ENCODE measurements at regions not wholly inside any gene's neighbourhood (a gene's known extent, or its start where the extent isn't known, plus 50 kb on each side); places are given as distances from the start of the nearest gene placed in this dataset.

- no peak for DNase-seq
- Mint-ChIP-seq H3K4me3 (ENCODE audit: unreplicated experiment) (peak overlapping the region; percentile 21), H3K9me3 (ENCODE audit: unreplicated experiment) (peaks cover 6% of the 10 kb centered on the region), H3K4me1 (ENCODE audit: low read depth, unreplicated experiment) (peaks cover 33% of the 10 kb centered on the region), H3K27me3 (ENCODE audit: unreplicated experiment) (peaks cover 4% of the 10 kb centered on the region), H3K36me3 (ENCODE audit: unreplicated experiment) (no peaks in the 10 kb centered on the region), H3K27ac (ENCODE audit: unreplicated experiment) (peak overlapping the region; percentile 98)
- TF ChIP-seq CTCF (IDR thresholded peaks at IDR 0.05; ENCODE audit: partially characterized antibody, unreplicated experiment) = no peak
These were observed 149.6 kb upstream of the C1orf87 start for GRCh38 chr1:60223158-60223557.

GRCh38 chr1:60222360-60223115, 149.0 kb upstream of the C1orf87 start:
- Mint-ChIP-seq H3K27me3 (ENCODE audit: unreplicated experiment) (peaks cover 4% of the 10 kb centered on the region), H3K4me1 (ENCODE audit: low read depth, unreplicated experiment) (peaks cover 33% of the 10 kb centered on the region), H3K9me3 (ENCODE audit: unreplicated experiment) (peaks cover 6% of the 10 kb centered on the region), H3K36me3 (ENCODE audit: unreplicated experiment) (no peaks in the 10 kb centered on the region), H3K4me3 (ENCODE audit: unreplicated experiment) (peak overlapping the region; percentile 74), H3K27ac (ENCODE audit: unreplicated experiment) (peak overlapping the region; percentile 98)
- TF ChIP-seq CTCF (IDR thresholded peaks at IDR 0.05; ENCODE audit: partially characterized antibody, unreplicated experiment) = no peak
- no peak for DNase-seq

GRCh38 chr1:60213253-60213652, 139.7 kb upstream of the C1orf87 start:
- H3K9me3 Mint-ChIP-seq (ENCODE audit: unreplicated experiment) = peaks cover 3% of the 10 kb centered on the region
- H3K4me1 Mint-ChIP-seq (ENCODE audit: low read depth, unreplicated experiment) = peaks cover 2% of the 10 kb centered on the region
- H3K27me3 Mint-ChIP-seq (ENCODE audit: unreplicated experiment) = no peaks in the 10 kb centered on the region
- no peak overlapping the region for H3K4me3 Mint-ChIP-seq (ENCODE audit: unreplicated experiment)
- no peak for TF ChIP-seq CTCF (IDR thresholded peaks at IDR 0.05; ENCODE audit: partially characterized antibody, unreplicated experiment)
- H3K36me3 Mint-ChIP-seq (ENCODE audit: unreplicated experiment) = peaks cover 5% of the 10 kb centered on the region
- H3K27ac Mint-ChIP-seq (ENCODE audit: unreplicated experiment) = no peak overlapping the region
- DNase-seq = no peak

- H3K36me3 Mint-ChIP-seq (ENCODE audit: unreplicated experiment) = no peaks in the 10 kb centered on the region
- DNase-seq = no peak
- no peaks in the 10 kb centered on the region for H3K9me3 Mint-ChIP-seq (ENCODE audit: unreplicated experiment)
- H3K4me3 Mint-ChIP-seq (ENCODE audit: unreplicated experiment) = no peak overlapping the region
- no peak overlapping the region for H3K27ac Mint-ChIP-seq (ENCODE audit: unreplicated experiment)
- no peaks in the 10 kb centered on the region for H3K4me1 Mint-ChIP-seq (ENCODE audit: low read depth, unreplicated experiment)
- no peak for TF ChIP-seq CTCF (IDR thresholded peaks at IDR 0.05; ENCODE audit: partially characterized antibody, unreplicated experiment)
- no peaks in the 10 kb centered on the region for H3K27me3 Mint-ChIP-seq (ENCODE audit: unreplicated experiment)
These were observed 122.5 kb upstream of the C1orf87 start for GRCh38 chr1:60196026-60196425.

GRCh38 chr1:60185684-60186083, 112.1 kb upstream of the C1orf87 start:
- H3K27ac Mint-ChIP-seq (ENCODE audit: unreplicated experiment) = no peak overlapping the region
- no peak for DNase-seq
- H3K36me3 Mint-ChIP-seq (ENCODE audit: unreplicated experiment) = peaks cover 13% of the 10 kb centered on the region
- no peaks in the 10 kb centered on the region for H3K27me3 Mint-ChIP-seq (ENCODE audit: unreplicated experiment)
- H3K4me1 Mint-ChIP-seq (ENCODE audit: low read depth, unreplicated experiment) = no peaks in the 10 kb centered on the region
- no peaks in the 10 kb centered on the region for H3K9me3 Mint-ChIP-seq (ENCODE audit: unreplicated experiment)
- H3K4me3 Mint-ChIP-seq (ENCODE audit: unreplicated experiment) = no peak overlapping the region
- TF ChIP-seq CTCF (IDR thresholded peaks at IDR 0.05; ENCODE audit: partially characterized antibody, unreplicated experiment) = no peak

Measured in glutamatergic neuron (in vitro differentiated cells).